Upper lobe of left lung (tissue), 6 donors: ENCODE measurements at regions not wholly inside any gene's neighbourhood (a gene's known extent, or its start where the extent isn't known, plus 50 kb on each side); places are given as distances from the start of the nearest gene placed in this dataset.
"Not testable (repeated sequence)": the region's sequence is repeated elsewhere in the genome, so short reads cannot be mapped to it uniquely, and the experiment has no call there.

Experiments used
- ATAC-seq, 2 donors: fragments of 200-7000 bp; cut with Tn5 transposase; one replicate each; pipeline ENCODE4 v1.9.1; 2022; ENCODE audit warnings: mild to moderate bottlenecking in 2 of 2, moderate library complexity in 2 of 2; ENCODE audit not compliant: low FRiP score in 2 of 2
- DNase-seq, 2 donors: peaks; one replicate each; pipeline ENCODE4 v3.0.0-alpha.2; 2019 to 2020
- H3K27ac ChIP-seq, 4 donors: fragments of 200-600 bp; sonication (generic); one replicate each; pipeline ENCODE4 v1.5.1; 2016 to 2019
- H3K27me3 ChIP-seq, 4 donors: fragments of 200-600 bp; sonication (generic); one replicate each; pipeline ENCODE4 v1.5.1; 2017 to 2019
- H3K36me3 ChIP-seq, 4 donors: fragments of 200-600 bp; sonication (generic); one replicate each; pipeline ENCODE4 v1.5.1; 2016 to 2019
- H3K4me1 ChIP-seq, 4 donors: fragments of 200-600 bp; sonication (generic); one replicate each; pipeline ENCODE4 v1.5.1; 2018 to 2019
- H3K4me3 ChIP-seq, 4 donors: fragments of 200-600 bp; sonication (generic); one replicate each; pipeline ENCODE4 v1.5.1; 2017 to 2019; ENCODE audit warnings: mild to moderate bottlenecking in 2 of 4, moderate library complexity in 1 of 4
- H3K9me3 ChIP-seq, 4 donors: fragments of 200-600 bp; sonication (generic); one replicate each; pipeline ENCODE4 v1.5.1; 2018 to 2019
- EP300 ChIP-seq, 4 donors: sonication (generic); formaldehyde crosslinking; IDR thresholded peaks; one replicate each; pipeline ENCODE4 v1.5.1; 2017; ENCODE audit warnings: antibody characterized with exemption in 4 of 4, control low read depth in 2 of 4
- POLR2A ChIP-seq, 4 donors: fragments of 450-650 bp; IDR thresholded peaks; one replicate each; pipeline ENCODE4 v1.5.1; 2016 to 2017; ENCODE audit warnings: antibody characterized with exemption in 4 of 4, mild to moderate bottlenecking in 2 of 4
- POLR2AphosphoS5 ChIP-seq, 2 donors: sonication (generic); formaldehyde crosslinking; IDR thresholded peaks; one replicate each; pipeline ENCODE4 v1.5.1; 2017; ENCODE audit warnings: antibody characterized with exemption in 2 of 2
- WGBS, 2 donors: methylation state at CpG; one replicate each; pipeline ENCODE4 v1.1.5; 2017 to 2018; 5-methylcytosine and 5-hydroxymethylcytosine counted together
- TF ChIP-seq, protein P1 (sequence below), 6 experiments: fragments of 450-650 bp in 4 of 6; fragments of 200-600 bp in 2 of 6; sonication (generic) in 2 of 6; IDR thresholded peaks; one replicate each; pipeline ENCODE4 v1.5.1; 2016 to 2019; ENCODE audit warnings: antibody characterized with exemption in 6 of 6
- donor health status: DM: no; HTN: no; CAD: no; lungs with moderate emphysema.
- donor health status: DM: no; HTN: yes; CAD: no; lungs with severe emphysema.

DNA sequence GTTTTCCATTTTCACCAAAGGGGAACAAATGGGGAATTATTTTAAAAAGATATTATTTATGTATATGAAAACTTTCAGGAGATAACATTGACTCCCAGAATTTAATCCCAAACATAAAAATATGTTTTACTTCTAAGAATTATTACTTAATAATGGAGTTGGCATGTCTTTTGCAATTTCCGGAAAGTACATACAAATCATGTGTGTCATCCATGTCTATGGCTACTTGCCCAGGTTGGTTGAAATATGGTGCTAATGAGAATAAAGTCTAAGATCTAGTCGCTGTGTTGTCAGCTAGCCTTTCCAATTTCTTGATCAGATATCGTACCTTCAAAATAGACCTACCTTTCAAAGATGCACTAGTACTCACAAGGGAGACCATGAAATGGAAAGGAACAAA, 1003.2 kb upstream of the PCDH20 start:
- TF ChIP-seq, protein P1, sequence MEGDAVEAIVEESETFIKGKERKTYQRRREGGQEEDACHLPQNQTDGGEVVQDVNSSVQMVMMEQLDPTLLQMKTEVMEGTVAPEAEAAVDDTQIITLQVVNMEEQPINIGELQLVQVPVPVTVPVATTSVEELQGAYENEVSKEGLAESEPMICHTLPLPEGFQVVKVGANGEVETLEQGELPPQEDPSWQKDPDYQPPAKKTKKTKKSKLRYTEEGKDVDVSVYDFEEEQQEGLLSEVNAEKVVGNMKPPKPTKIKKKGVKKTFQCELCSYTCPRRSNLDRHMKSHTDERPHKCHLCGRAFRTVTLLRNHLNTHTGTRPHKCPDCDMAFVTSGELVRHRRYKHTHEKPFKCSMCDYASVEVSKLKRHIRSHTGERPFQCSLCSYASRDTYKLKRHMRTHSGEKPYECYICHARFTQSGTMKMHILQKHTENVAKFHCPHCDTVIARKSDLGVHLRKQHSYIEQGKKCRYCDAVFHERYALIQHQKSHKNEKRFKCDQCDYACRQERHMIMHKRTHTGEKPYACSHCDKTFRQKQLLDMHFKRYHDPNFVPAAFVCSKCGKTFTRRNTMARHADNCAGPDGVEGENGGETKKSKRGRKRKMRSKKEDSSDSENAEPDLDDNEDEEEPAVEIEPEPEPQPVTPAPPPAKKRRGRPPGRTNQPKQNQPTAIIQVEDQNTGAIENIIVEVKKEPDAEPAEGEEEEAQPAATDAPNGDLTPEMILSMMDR (IDR thresholded peaks at IDR 0.05) = no peak
- TF ChIP-seq POLR2A (IDR thresholded peaks at IDR 0.05) (no peak), POLR2AphosphoS5 (IDR thresholded peaks at IDR 0.05) (no peak), EP300 (IDR thresholded peaks at IDR 0.05) (no peak)
- H3K27me3 ChIP-seq = no peaks in the 10 kb centered on the region
- no peak overlapping the region for H3K4me3 ChIP-seq
- no peaks in the 10 kb centered on the region for H3K9me3 ChIP-seq
- ATAC-seq (no peak), DNase-seq (no peak)
- no peak overlapping the region for H3K27ac ChIP-seq
- H3K36me3 ChIP-seq = no peaks in the 10 kb centered on the region
- 63% methylated on average over 3 of the region's 3 CpGs for WGBS, 2 donors
- H3K4me1 ChIP-seq = no peaks in the 10 kb centered on the region

DNA sequence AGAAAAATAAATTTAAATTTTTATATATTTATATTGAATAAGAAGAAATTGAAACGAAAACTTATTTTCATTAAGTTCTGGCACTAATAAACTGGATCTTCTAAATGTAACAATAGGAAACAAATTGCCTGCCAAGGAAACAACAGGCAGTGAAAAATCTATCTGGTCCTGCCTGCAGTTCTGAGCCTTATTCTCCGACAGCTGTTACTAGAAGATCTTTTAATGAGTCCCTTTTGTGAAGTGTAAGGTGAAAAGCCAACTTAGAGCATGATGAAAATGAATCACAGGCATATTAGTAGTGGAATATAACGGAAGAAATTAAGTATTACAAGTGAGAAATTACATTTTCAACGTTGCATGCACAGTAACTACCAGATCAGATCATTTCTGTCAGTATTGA, 1002.7 kb upstream of the PCDH20 start:
- WGBS, 2 donors = 53 to 66% methylated on average over 4 of the region's 4 CpGs
- Histone ChIP-seq H3K27me3 (no peaks in the 10 kb centered on the region), H3K4me3 (no peak overlapping the region), H3K4me1 (no peaks in the 10 kb centered on the region), H3K36me3 (no peaks in the 10 kb centered on the region), H3K9me3 (no peaks in the 10 kb centered on the region), H3K27ac (no peak overlapping the region)
- DNase-seq (no peak), ATAC-seq (no peak)
- TF ChIP-seq EP300 (IDR thresholded peaks at IDR 0.05) = no peak

DNA sequence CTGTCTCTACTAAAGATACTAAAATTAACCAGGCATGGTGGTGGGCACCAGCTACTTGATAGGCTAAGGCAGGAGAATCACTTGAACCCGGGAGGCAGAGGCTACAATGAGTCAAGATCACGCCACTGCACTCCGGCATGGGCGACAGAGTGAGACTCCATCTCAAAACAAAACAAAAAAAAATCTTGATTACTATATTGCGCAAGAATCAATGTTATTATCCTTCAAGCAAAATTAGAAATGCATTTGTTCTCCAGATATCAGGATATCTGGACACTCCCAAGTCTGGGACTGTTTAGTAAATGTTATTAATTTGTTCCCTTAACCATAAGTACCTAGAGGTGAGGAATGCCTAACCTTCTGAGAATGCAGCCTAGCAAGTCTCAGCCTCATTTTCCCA, 992.2 kb upstream of the PCDH20 start:
- TF ChIP-seq POLR2AphosphoS5 (IDR thresholded peaks at IDR 0.05) = no peak
- TF ChIP-seq, protein P1 (IDR thresholded peaks at IDR 0.05) = no peak
- no peak for TF ChIP-seq POLR2A (IDR thresholded peaks at IDR 0.05)
- TF ChIP-seq EP300 (IDR thresholded peaks at IDR 0.05) = no peak
- H3K27me3 ChIP-seq = no peaks in the 10 kb centered on the region
- no peak overlapping the region for H3K27ac ChIP-seq
- DNase-seq (no peak), ATAC-seq (no peak)
- H3K4me3 ChIP-seq = no peak overlapping the region
- no peaks in the 10 kb centered on the region for H3K4me1 ChIP-seq
- H3K36me3 ChIP-seq = no peaks in the 10 kb centered on the region
- 83 to 88% methylated on average over 5 of the region's 5 CpGs for WGBS, 2 donors
- peaks cover 0 to 6% (median 0%) of the 10 kb centered on the region in 4 donors for H3K9me3 ChIP-seq

DNA sequence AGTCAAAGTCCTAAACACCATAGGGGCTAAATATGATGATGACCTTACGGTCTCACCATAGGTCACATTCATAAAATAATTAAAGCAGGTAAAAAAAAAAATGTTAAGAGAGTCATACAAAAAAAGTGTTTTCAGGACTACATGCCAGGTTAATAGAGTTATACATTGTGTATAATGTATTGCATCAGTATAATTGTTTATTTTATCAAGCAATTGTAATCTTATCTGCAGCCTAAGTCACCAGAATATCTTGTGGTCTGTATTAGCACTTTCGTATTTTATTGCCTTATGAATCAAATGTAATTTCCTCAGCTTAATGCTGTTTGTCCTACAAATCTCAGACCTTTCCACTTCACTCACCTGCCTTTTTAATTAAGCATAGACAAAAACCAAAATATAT, 972.9 kb upstream of the PCDH20 start:
- TF ChIP-seq POLR2A (IDR thresholded peaks at IDR 0.05) (no peak), EP300 (IDR thresholded peaks at IDR 0.05) (no peak), POLR2AphosphoS5 (IDR thresholded peaks at IDR 0.05) (no peak)
- TF ChIP-seq, protein P1 (IDR thresholded peaks at IDR 0.05) = no peak
- WGBS, 2 donors = 68 to 83% methylated on average over 2 of the region's 2 CpGs
- DNase-seq (no peak), ATAC-seq (no peak)
- Histone ChIP-seq H3K4me3 (no peak overlapping the region), H3K27me3 (no peaks in the 10 kb centered on the region), H3K4me1 (no peaks in the 10 kb centered on the region), H3K36me3 (no peaks in the 10 kb centered on the region), H3K9me3 (no peaks in the 10 kb centered on the region), H3K27ac (no peak overlapping the region)

DNA sequence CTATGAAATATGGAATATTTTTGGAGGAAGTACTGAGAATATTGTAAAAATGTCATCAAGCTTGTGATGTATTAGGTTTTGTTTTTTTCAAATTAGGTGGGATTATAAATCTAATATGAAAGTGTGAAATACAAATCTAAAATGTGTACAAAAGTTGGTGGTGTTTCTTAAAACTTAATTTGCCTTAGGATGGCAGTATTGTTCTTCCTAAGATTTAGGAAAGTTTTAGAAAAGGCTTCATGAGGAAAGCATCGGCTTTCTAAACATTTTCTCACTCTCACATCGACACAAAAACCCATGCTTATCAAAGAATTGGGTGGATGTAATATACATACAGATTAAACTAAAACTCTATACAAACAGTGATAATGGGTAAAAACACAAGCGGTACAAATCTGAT, 972.0 kb upstream of the PCDH20 start:
- no peak for ATAC-seq
- Histone ChIP-seq H3K9me3 (no peaks in the 10 kb centered on the region), H3K4me1 (no peaks in the 10 kb centered on the region), H3K36me3 (no peaks in the 10 kb centered on the region), H3K27ac (no peak overlapping the region), H3K27me3 (no peaks in the 10 kb centered on the region), H3K4me3 (no peak overlapping the region)
- no peak for DNase-seq
- TF ChIP-seq, protein P1 (IDR thresholded peaks at IDR 0.05) = no peak
- TF ChIP-seq POLR2A (IDR thresholded peaks at IDR 0.05) (no peak), EP300 (IDR thresholded peaks at IDR 0.05) (no peak), POLR2AphosphoS5 (IDR thresholded peaks at IDR 0.05) (no peak)
- 34 to 36% methylated on average over 3 of the region's 3 CpGs for WGBS, 2 donors

DNA sequence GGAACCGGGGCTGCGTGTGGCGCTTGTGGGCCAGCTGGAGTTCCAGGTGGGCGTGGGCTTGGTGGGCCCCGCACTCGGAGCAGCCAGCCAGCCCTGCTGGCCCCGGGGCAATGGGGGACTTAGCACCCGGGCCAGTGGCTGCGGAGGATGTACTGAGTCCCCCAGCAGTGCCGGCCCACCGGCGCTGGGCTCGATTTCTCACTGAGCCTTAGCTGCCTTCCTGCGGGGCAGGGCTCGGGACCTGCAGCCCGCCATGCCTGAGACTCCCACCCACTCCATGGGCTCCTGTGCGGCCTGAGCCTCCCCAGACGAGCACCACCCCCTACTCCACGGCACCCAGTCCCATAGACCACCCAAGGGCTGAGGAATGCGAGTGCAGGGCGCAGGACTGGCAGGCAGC, 963.6 kb upstream of the PCDH20 start:
- H3K4me3 ChIP-seq, H3K4me1 ChIP-seq, H3K27me3 ChIP-seq, ATAC-seq, H3K27ac ChIP-seq, H3K9me3 ChIP-seq, H3K36me3 ChIP-seq: not testable (repeated sequence)
- 93% methylated on average over 15 of the region's 21 CpGs; no CpG with 5 or more reads in 1 of the 2 donors for WGBS, 2 donors
- peak in 1 of 2 donors; percentile 72 for DNase-seq
